GM18519 (cell line): ENCODE measurements at regions not wholly inside any gene's neighbourhood (a gene's known extent, or its start where the extent isn't known, plus 50 kb on each side); places are given as distances from the start of the nearest gene placed in this dataset.

Experiments used
- ATAC-seq: cut with Tn5 transposase; IDR thresholded peaks from one replicate; pipeline ENCODE4 v1.9.1; 2021; ENCODE audit warnings: mild to moderate bottlenecking, moderate library complexity; ENCODE audit not compliant: unreplicated experiment, low FRiP score

GRCh38 chr10:128594688-128595087, 468.5 kb upstream of the MKI67 start:
- ATAC-seq, result no peak

GRCh38 chr10:128596906-128597305, 470.7 kb upstream of the MKI67 start:
- no peak for ATAC-seq

- no peak for ATAC-seq
These were observed 472.8 kb upstream of the MKI67 start for GRCh38 chr10:128599030-128599429.

- ATAC-seq, result no peak
These were observed 473.3 kb upstream of the MKI67 start for GRCh38 chr10:128599538-128599937.

- no peak for ATAC-seq
These were observed 476.0 kb upstream of the MKI67 start for GRCh38 chr10:128602183-128602582.

- ATAC-seq, result no peak
These were observed 477.8 kb upstream of the MKI67 start for GRCh38 chr10:128604025-128604424.

- no peak for ATAC-seq
These were observed 479.0 kb upstream of the MKI67 start for GRCh38 chr10:128605180-128605579.

GRCh38 chr10:128606055-128606454, 479.8 kb upstream of the MKI67 start:
- no peak for ATAC-seq

- no peak for ATAC-seq
These were observed 482.6 kb upstream of the MKI67 start for GRCh38 chr10:128608791-128609190.

GRCh38 chr10:128609460-128609859, 483.2 kb upstream of the MKI67 start:
- no peak for ATAC-seq

GRCh38 chr10:128610113-128610512, 483.9 kb upstream of the MKI67 start:
- ATAC-seq, result no peak

- ATAC-seq, result no peak
These were observed 486.0 kb upstream of the MKI67 start for GRCh38 chr10:128612195-128612594.

- no peak for ATAC-seq
These were observed 486.4 kb upstream of the MKI67 start for GRCh38 chr10:128612631-128613030.

- ATAC-seq, result no peak
These were observed 487.9 kb upstream of the MKI67 start for GRCh38 chr10:128614016-128614605.

- ATAC-seq, result no peak
These were observed 488.8 kb upstream of the MKI67 start for GRCh38 chr10:128614802-128615553.

- no peak for ATAC-seq
These were observed 491.3 kb upstream of the MKI67 start for GRCh38 chr10:128617532-128617931.

- ATAC-seq, result no peak
These were observed 496.5 kb upstream of the MKI67 start for GRCh38 chr10:128622706-128623105.

GRCh38 chr10:128623776-128624175, 497.6 kb upstream of the MKI67 start:
- no peak for ATAC-seq

GRCh38 chr10:128624656-128625530, 498.7 kb upstream of the MKI67 start:
- ATAC-seq, result no peak

- no peak for ATAC-seq
These were observed 499.7 kb upstream of the MKI67 start for GRCh38 chr10:128625926-128626325.

GRCh38 chr10:128626397-128627000, 500.3 kb upstream of the MKI67 start:
- ATAC-seq, result no peak
